ENCODE measurements at regions not wholly inside any gene's neighbourhood (a gene's known extent, or its start where the extent isn't known, plus 50 kb on each side); places are given as distances from the start of the nearest gene placed in this dataset.

DNA sequence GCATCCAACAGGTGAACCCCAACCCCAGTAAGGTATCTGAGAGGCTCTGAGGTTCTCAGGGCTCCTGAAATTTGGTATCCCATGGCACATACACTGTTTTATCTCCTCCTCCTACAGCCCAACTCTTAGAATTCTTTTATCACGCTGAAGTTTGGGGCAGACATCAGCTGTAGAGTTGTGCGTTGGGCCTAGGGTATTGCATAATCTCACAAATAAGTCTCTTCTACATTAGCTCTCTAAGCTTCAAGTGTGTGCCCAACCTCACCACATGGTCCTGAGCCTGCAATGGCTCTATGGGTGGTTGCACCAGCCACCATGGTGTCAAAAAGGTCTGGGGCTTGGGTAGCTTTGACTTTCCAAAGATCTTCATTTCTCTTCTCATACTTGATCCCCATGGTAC, 603.0 kb downstream of the BUD13 start:
- intact Hi-C loops (cut with DNase I), result no loop called here
- 96% methylated on average over 2 of the region's 2 CpGs for WGBS
- no peak overlapping the region for H3K4me3 ChIP-seq
- no peaks in the 10 kb centered on the region for H3K4me1 ChIP-seq (replicated peaks)
- no peaks in the 10 kb centered on the region for H3K36me3 ChIP-seq
- TF ChIP-seq POLR2AphosphoS5 (IDR thresholded peaks at IDR 0.05) (no peak), POLR2A (IDR thresholded peaks at IDR 0.05) (no peak)
- TF ChIP-seq, protein P1, sequence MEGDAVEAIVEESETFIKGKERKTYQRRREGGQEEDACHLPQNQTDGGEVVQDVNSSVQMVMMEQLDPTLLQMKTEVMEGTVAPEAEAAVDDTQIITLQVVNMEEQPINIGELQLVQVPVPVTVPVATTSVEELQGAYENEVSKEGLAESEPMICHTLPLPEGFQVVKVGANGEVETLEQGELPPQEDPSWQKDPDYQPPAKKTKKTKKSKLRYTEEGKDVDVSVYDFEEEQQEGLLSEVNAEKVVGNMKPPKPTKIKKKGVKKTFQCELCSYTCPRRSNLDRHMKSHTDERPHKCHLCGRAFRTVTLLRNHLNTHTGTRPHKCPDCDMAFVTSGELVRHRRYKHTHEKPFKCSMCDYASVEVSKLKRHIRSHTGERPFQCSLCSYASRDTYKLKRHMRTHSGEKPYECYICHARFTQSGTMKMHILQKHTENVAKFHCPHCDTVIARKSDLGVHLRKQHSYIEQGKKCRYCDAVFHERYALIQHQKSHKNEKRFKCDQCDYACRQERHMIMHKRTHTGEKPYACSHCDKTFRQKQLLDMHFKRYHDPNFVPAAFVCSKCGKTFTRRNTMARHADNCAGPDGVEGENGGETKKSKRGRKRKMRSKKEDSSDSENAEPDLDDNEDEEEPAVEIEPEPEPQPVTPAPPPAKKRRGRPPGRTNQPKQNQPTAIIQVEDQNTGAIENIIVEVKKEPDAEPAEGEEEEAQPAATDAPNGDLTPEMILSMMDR (IDR thresholded peaks at IDR 0.05), result no peak
- H3K9me3 ChIP-seq, result no peaks in the 10 kb centered on the region
- no peaks in the 10 kb centered on the region for H3K27me3 ChIP-seq (replicated peaks; ENCODE audit: insufficient read depth)
- H3K27ac ChIP-seq, result no peak overlapping the region
- DNase-seq (ENCODE audit: low spot score), result no peak

DNA sequence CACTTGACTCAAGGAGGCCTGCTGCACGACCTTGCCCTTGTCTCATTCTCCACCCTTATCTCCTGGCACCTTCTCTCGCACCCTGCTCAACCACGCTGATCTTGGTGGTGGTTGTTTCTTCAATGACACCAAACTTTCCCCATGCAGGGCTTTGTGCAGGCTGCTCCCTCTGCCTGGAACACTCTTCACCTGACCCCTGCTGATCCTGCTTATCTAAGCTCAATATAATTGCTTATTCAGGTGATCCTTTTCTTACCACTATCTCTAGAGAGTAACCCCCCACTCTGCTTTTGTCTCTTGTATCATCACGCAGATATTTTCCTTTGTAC, 604.4 kb downstream of the BUD13 start:
- Histone ChIP-seq H3K4me3 (no peak overlapping the region), H3K36me3 (no peaks in the 10 kb centered on the region), H3K27me3 (replicated peaks; ENCODE audit: insufficient read depth) (no peaks in the 10 kb centered on the region), H3K9me3 (no peaks in the 10 kb centered on the region), H3K27ac (no peak overlapping the region), H3K4me1 (replicated peaks) (no peaks in the 10 kb centered on the region)
- DNase-seq (ENCODE audit: low spot score), result no peak
- intact Hi-C loops (cut with DNase I), result no loop called here
- no peak for TF ChIP-seq POLR2AphosphoS5 (IDR thresholded peaks at IDR 0.05)
- TF ChIP-seq, protein P1 (IDR thresholded peaks at IDR 0.05), result no peak
- TF ChIP-seq POLR2A (IDR thresholded peaks at IDR 0.05), result no peak
- 83% methylated on average over 4 of the region's 4 CpGs for WGBS

DNA sequence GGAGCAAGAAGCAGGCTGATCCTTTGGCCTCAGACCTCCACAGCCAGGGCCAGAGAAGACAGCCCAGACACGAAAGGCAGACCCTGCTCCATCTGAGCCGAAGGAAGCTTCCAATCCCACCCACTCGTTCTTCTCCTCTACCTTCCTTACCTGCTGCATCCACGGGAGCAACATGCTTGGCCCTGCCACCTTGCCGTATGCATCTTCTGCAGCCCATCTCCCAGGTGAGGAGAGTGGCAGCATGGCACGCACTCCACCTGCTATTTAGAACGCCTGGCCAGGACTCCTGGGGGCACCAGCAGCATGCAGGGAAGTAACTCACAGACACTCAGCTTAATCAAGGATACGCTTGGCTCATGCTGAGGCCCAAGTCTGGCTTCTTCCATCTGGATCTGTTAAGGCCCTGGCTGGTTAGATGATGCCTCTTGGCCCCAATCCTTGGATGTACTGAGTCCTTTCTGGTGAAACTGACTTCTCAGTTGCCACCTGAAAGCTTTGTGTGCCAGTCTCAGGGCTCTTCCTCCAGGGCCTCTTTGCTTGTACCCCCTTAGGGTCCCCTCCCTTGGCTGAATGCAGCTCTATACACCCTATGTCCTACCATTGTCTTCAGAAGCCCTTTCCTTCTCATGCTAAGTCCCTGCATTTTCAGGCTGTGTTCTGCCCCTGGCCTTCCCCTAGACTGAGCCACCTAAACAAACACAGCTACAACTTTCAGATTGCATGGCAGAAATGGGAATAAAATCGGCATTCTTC, 604.9 kb downstream of the BUD13 start:
- Histone ChIP-seq H3K4me1 (replicated peaks) (no peaks in the 10 kb centered on the region), H3K4me3 (no peak overlapping the region), H3K27ac (no peak overlapping the region), H3K27me3 (replicated peaks; ENCODE audit: insufficient read depth) (no peaks in the 10 kb centered on the region), H3K36me3 (no peaks in the 10 kb centered on the region), H3K9me3 (no peaks in the 10 kb centered on the region)
- intact Hi-C loops (cut with DNase I), result no loop called here
- no peak for DNase-seq (ENCODE audit: low spot score)
- WGBS, result 94% methylated on average over 9 of the region's 9 CpGs
- TF ChIP-seq POLR2A (IDR thresholded peaks at IDR 0.05), result no peak
- TF ChIP-seq POLR2AphosphoS5 (IDR thresholded peaks at IDR 0.05), result no peak
- TF ChIP-seq, protein P1 (IDR thresholded peaks at IDR 0.05), result no peak

DNA sequence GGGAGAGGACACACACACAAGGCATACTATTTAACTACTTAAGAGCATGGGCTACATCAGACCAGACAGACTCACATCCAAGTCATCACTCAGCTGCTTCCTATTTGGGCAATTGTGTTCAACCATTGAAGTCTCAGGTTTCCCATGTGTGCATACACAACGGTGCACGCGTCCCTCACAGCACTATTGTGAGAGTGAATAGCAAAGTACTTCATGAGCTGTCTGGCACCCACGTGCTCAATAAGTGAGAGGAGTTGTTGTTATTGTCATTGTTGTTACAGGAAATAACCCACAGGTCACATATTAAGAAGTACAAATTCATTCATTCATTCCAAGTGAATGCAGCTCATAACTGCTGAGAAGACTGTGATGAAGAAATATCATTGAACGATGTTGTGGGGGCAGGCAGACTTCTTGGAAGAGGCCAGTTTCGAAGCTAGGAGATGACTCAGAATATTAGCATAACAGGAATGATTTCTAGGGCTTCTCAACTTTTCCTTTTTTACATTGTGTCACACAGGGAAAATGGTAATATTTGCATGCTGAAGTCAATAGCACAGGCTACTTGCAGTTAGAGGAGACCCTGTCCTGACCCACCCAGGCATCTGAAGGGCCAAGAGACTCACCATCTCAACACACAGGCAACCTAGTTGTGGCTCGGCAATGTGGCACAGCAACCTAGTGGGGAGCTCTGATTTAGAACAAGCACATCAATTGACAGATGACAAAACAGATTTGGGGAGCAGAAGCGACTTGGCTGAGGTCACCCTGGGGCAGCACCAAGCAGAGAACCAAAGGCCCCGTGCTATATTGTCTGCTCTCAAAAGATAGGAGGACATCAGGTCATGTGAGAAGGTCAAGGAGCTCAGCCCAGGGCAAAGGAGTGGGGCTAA, 606.0 kb downstream of the BUD13 start:
- DNase-seq (ENCODE audit: low spot score), result no peak
- Histone ChIP-seq H3K4me1 (replicated peaks) (no peaks in the 10 kb centered on the region), H3K27ac (no peak overlapping the region), H3K36me3 (no peaks in the 10 kb centered on the region), H3K9me3 (no peaks in the 10 kb centered on the region), H3K27me3 (replicated peaks; ENCODE audit: insufficient read depth) (peaks cover 5% of the 10 kb centered on the region), H3K4me3 (no peak overlapping the region)
- intact Hi-C loops (cut with DNase I), result no loop called here
- 65% methylated on average over 9 of the region's 9 CpGs for WGBS
- TF ChIP-seq POLR2A (IDR thresholded peaks at IDR 0.05), result no peak
- no peak for TF ChIP-seq POLR2AphosphoS5 (IDR thresholded peaks at IDR 0.05)
- TF ChIP-seq, protein P1 (IDR thresholded peaks at IDR 0.05), result no peak

All from prostate gland (tissue), 2 donors.